ENCODE measurements at regions not wholly inside any gene's neighbourhood (a gene's known extent, or its start where the extent isn't known, plus 50 kb on each side); places are given as distances from the start of the nearest gene placed in this dataset.

GRCh38 chrX:120732461-120732860 is 102.6 kb upstream of the C1GALT1C1 start:
- TF ChIP-seq CTCF (IDR thresholded peaks at IDR 0.05) = no peak
- no peak for TF ChIP-seq POLR2A (IDR thresholded peaks at IDR 0.05)
- TF ChIP-seq POLR2AphosphoS5 (IDR thresholded peaks at IDR 0.05) = no peak

All from upper lobe of left lung (tissue), 4 donors.